ENCODE measurements at regions not wholly inside any gene's neighbourhood (a gene's known extent, or its start where the extent isn't known, plus 50 kb on each side); places are given as distances from the start of the nearest gene placed in this dataset.

- TF ChIP-seq CTCF (conservative IDR thresholded peaks at IDR 0.05) = no peak
- no peak for TF ChIP-seq ZFX (IDR thresholded peaks at IDR 0.05)
- H3K27ac ChIP-seq = no peak overlapping the region
These were observed 129.2 kb downstream of the FAM43A start for GRCh38 chr3:194814878-194815357.

GRCh38 chr3:194816748-194817591 is 131.3 kb downstream of the FAM43A start:
- peak overlapping the region; percentile 55 for H3K27ac ChIP-seq
- no peak for TF ChIP-seq CTCF (conservative IDR thresholded peaks at IDR 0.05)

- H3K27ac ChIP-seq = peak overlapping the region; percentile 55
- TF ChIP-seq ZFX (IDR thresholded peaks at IDR 0.05) = no peak
- TF ChIP-seq CTCF (conservative IDR thresholded peaks at IDR 0.05) = no peak
These were observed 131.9 kb downstream of the FAM43A start for GRCh38 chr3:194817592-194817930.

GRCh38 chr3:194817936-194818335 is 132.3 kb downstream of the FAM43A start:
- TF ChIP-seq ZFX (IDR thresholded peaks at IDR 0.05) (no peak), CTCF (conservative IDR thresholded peaks at IDR 0.05) (no peak)

GRCh38 chr3:194824100-194824499 is 138.4 kb downstream of the FAM43A start:
- TF ChIP-seq CTCF (conservative IDR thresholded peaks at IDR 0.05) (no peak), ZFX (IDR thresholded peaks at IDR 0.05) (no peak)
- no peak overlapping the region for H3K27ac ChIP-seq

More at GRCh38 chr3:194817936-194818335, 132.3 kb downstream of the FAM43A start:
- H3K27ac ChIP-seq = peak overlapping the region; percentile 55

GRCh38 chr3:194824701-194825111 is 139.0 kb downstream of the FAM43A start:
- H3K27ac ChIP-seq = no peak overlapping the region

GRCh38 chr3:194826594-194826993 is 140.9 kb downstream of the FAM43A start:
- TF ChIP-seq CTCF (conservative IDR thresholded peaks at IDR 0.05) (no peak), ZFX (IDR thresholded peaks at IDR 0.05) (no peak)
- H3K27ac ChIP-seq = no peak overlapping the region

More at GRCh38 chr3:194824701-194825111, 139.0 kb downstream of the FAM43A start:
- TF ChIP-seq ZFX (IDR thresholded peaks at IDR 0.05) = no peak

- TF ChIP-seq CTCF (conservative IDR thresholded peaks at IDR 0.05) = no peak
- no peak for TF ChIP-seq ZFX (IDR thresholded peaks at IDR 0.05)
- no peak overlapping the region for H3K27ac ChIP-seq
These were observed 141.8 kb downstream of the FAM43A start for GRCh38 chr3:194827486-194827885.

Data from C4-2B (cell line).